ENCODE measurements at regions not wholly inside any gene's neighbourhood (a gene's known extent, or its start where the extent isn't known, plus 50 kb on each side); places are given as distances from the start of the nearest gene placed in this dataset.

DNA sequence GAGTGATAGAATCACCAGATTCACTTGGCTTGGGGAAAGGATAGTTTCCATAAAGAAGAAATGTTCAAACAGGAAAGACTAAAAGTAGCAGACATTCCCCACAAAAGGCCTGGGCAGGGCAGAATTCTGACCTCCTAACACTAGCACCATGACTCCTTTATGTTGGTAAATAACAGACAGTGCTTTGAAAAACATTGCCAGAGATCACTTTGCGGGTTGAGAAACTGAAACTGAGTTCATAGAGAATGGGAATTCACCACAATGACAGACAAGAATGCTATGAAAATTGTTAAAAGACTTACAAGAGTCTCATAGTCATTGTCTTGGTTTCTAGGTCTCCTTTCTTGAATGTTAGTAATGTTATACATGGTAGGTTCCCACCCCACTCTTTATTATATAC, 172.5 kb upstream of the GLRA1 start:
- no peaks in the 10 kb centered on the region for H3K9me3 Mint-ChIP-seq
- Histone ChIP-seq H3K4me1 (peaks cover 17% of the 10 kb centered on the region), H3F3A (ENCODE audit: low read depth) (no peaks in the 10 kb centered on the region), H3K9ac (no peak overlapping the region), H3K9me3 (ENCODE audit: low read depth) (no peaks in the 10 kb centered on the region), H3K4me2 (no peak overlapping the region), H3K4me3 (no peak overlapping the region), H3K79me2 (ENCODE audit: low read depth) (no peaks in the 10 kb centered on the region), H2AFZ (replicated peaks) (no peak overlapping the region), H3K36me3 (no peaks in the 10 kb centered on the region), H4K20me1 (ENCODE audit: low read depth) (no peaks in the 10 kb centered on the region), H3K27me3 (peaks cover 6% of the 10 kb centered on the region), H3K27ac (no peak overlapping the region)
- no peak for TF ChIP-seq CTCF (IDR thresholded peaks at IDR 0.05)
- TF ChIP-seq EZH2phosphoT487 (IDR thresholded peaks at IDR 0.05): peak; percentile 23
- peak overlapping the region; percentile 83 for H3K27ac Mint-ChIP-seq
- no peaks in the 10 kb centered on the region for H3K36me3 Mint-ChIP-seq
- peak; percentile 16 for DNase-seq (ENCODE audit: low spot score)
- H3K27me3 Mint-ChIP-seq (ENCODE audit: insufficient read depth, low read depth): no peaks in the 10 kb centered on the region
- peaks cover 39% of the 10 kb centered on the region for H3K4me1 Mint-ChIP-seq
- no peak overlapping the region for H3K4me3 Mint-ChIP-seq

GRCh38 chr5:152094716-152095115, 170.1 kb upstream of the GLRA1 start:
- peaks cover 3% of the 10 kb centered on the region for H3K27me3 Mint-ChIP-seq (ENCODE audit: insufficient read depth, low read depth)
- H3K27me3 ChIP-seq: peaks cover 12% of the 10 kb centered on the region
- no peak overlapping the region for H3K4me3 Mint-ChIP-seq
- no peaks in the 10 kb centered on the region for H3K36me3 ChIP-seq
- H3K9me3 Mint-ChIP-seq: no peaks in the 10 kb centered on the region
- H2AFZ ChIP-seq (replicated peaks): no peak overlapping the region
- no peak overlapping the region for H3K9ac ChIP-seq
- H3F3A ChIP-seq (ENCODE audit: low read depth): no peaks in the 10 kb centered on the region
- TF ChIP-seq CTCF (IDR thresholded peaks at IDR 0.05): no peak
- no peak for TF ChIP-seq EZH2phosphoT487 (IDR thresholded peaks at IDR 0.05)
- no peak for TF ChIP-seq EZH2 (IDR thresholded peaks at IDR 0.05)
- no peak overlapping the region for H3K4me2 ChIP-seq
- no peaks in the 10 kb centered on the region for H3K36me3 Mint-ChIP-seq
- peaks cover 46% of the 10 kb centered on the region for H3K4me1 Mint-ChIP-seq
- H3K4me1 ChIP-seq: peaks cover 17% of the 10 kb centered on the region
- no peaks in the 10 kb centered on the region for H3K79me2 ChIP-seq (ENCODE audit: low read depth)
- H3K9me3 ChIP-seq (ENCODE audit: low read depth): no peaks in the 10 kb centered on the region
- H4K20me1 ChIP-seq (ENCODE audit: low read depth): no peaks in the 10 kb centered on the region
- H3K27ac ChIP-seq: no peak overlapping the region
- no peak for DNase-seq (ENCODE audit: low spot score)
- no peak overlapping the region for H3K4me3 ChIP-seq
- H3K27ac Mint-ChIP-seq: peak overlapping the region; percentile 39

DNA sequence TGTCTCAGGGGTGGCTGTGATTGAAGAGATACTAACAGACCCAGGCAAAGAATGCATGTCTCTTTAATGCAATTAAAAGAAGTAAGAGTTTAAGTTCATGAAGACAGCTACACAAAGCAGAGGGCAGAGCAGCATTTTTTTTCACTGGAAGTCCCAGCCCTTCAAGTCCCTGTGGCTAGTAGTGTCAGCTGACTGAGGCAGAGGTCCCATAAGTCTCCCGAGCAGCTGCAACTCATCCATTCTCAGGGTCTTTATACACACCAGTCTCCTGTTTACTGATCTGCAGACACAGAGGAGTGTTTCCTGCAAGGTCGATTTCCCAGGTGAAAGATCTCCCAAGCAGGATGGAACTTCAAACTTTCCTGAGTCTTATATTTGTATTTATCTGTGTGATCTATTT, 169.4 kb upstream of the GLRA1 start:
- H3K27me3 Mint-ChIP-seq (ENCODE audit: insufficient read depth, low read depth): peaks cover 3% of the 10 kb centered on the region
- H3K27ac Mint-ChIP-seq: no peak overlapping the region
- H3K4me3 Mint-ChIP-seq: no peak overlapping the region
- H3F3A ChIP-seq (ENCODE audit: low read depth): no peaks in the 10 kb centered on the region
- H3K27me3 ChIP-seq: peaks cover 13% of the 10 kb centered on the region
- no peak overlapping the region for H3K4me3 ChIP-seq
- H2AFZ ChIP-seq (replicated peaks): no peak overlapping the region
- TF ChIP-seq CTCF (IDR thresholded peaks at IDR 0.05) (no peak), EZH2phosphoT487 (IDR thresholded peaks at IDR 0.05) (no peak), EZH2 (IDR thresholded peaks at IDR 0.05) (no peak)
- H3K27ac ChIP-seq: no peak overlapping the region
- peaks cover 17% of the 10 kb centered on the region for H3K4me1 ChIP-seq
- H3K4me2 ChIP-seq: no peak overlapping the region
- peaks cover 51% of the 10 kb centered on the region for H3K4me1 Mint-ChIP-seq
- H3K36me3 Mint-ChIP-seq: no peaks in the 10 kb centered on the region
- H3K79me2 ChIP-seq (ENCODE audit: low read depth): no peaks in the 10 kb centered on the region
- H3K9ac ChIP-seq: no peak overlapping the region
- no peaks in the 10 kb centered on the region for H3K36me3 ChIP-seq
- H3K9me3 ChIP-seq (ENCODE audit: low read depth): no peaks in the 10 kb centered on the region
- DNase-seq (ENCODE audit: low spot score): no peak
- no peaks in the 10 kb centered on the region for H4K20me1 ChIP-seq (ENCODE audit: low read depth)
- no peaks in the 10 kb centered on the region for H3K9me3 Mint-ChIP-seq

DNA sequence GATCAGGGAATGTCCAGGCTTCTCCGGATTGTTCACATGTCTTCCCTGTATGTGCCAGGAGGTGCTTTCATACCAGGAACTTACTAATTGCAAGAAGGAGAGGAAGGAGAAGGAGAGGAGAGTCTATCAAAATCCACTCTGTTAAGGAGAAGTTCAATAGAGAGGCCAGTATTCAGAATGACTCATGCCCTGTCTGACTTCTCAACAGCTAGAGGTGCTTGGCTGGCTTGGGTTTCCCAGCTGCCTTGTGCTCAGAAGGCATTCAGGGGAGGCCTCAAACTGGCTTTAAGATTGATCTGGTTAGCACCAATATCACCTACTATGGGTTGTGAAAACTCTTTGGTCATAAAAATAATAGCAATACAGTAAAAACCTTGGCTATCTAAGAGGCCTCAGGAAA, 167.9 kb upstream of the GLRA1 start:
- no peak for DNase-seq (ENCODE audit: low spot score)
- no peak overlapping the region for H3K4me2 ChIP-seq
- Mint-ChIP-seq H3K36me3 (no peaks in the 10 kb centered on the region), H3K27ac (no peak overlapping the region), H3K27me3 (ENCODE audit: insufficient read depth, low read depth) (peaks cover 3% of the 10 kb centered on the region), H3K9me3 (no peaks in the 10 kb centered on the region), H3K4me1 (peaks cover 51% of the 10 kb centered on the region), H3K4me3 (no peak overlapping the region)
- no peak overlapping the region for H3K27ac ChIP-seq
- H2AFZ ChIP-seq (replicated peaks): no peak overlapping the region
- peaks cover 15% of the 10 kb centered on the region for H3K4me1 ChIP-seq
- TF ChIP-seq EZH2phosphoT487 (IDR thresholded peaks at IDR 0.05) (no peak), CTCF (IDR thresholded peaks at IDR 0.05) (no peak), EZH2 (IDR thresholded peaks at IDR 0.05) (no peak)
- no peak overlapping the region for H3K9ac ChIP-seq
- H3K36me3 ChIP-seq: no peaks in the 10 kb centered on the region
- no peaks in the 10 kb centered on the region for H4K20me1 ChIP-seq (ENCODE audit: low read depth)
- no peaks in the 10 kb centered on the region for H3K9me3 ChIP-seq (ENCODE audit: low read depth)
- H3K79me2 ChIP-seq (ENCODE audit: low read depth): no peaks in the 10 kb centered on the region
- no peaks in the 10 kb centered on the region for H3F3A ChIP-seq (ENCODE audit: low read depth)
- H3K27me3 ChIP-seq: peaks cover 13% of the 10 kb centered on the region
- H3K4me3 ChIP-seq: no peak overlapping the region
